ENCODE measurements at regions not wholly inside any gene's neighbourhood (a gene's known extent, or its start where the extent isn't known, plus 50 kb on each side); places are given as distances from the start of the nearest gene placed in this dataset.

- TF ChIP-seq CTCF (IDR thresholded peaks at IDR 0.05; ENCODE audit: extremely low read depth in 1 of 2, insufficient read depth in 1 of 2, low read depth in 1 of 2, low read length in 2 of 2) (no peak), POLR2AphosphoS5 (IDR thresholded peaks at IDR 0.05; ENCODE audit: insufficient read depth, low read depth, low read length) (no peak), POLR2A (IDR thresholded peaks at IDR 0.05; ENCODE audit: low read depth, low read length) (no peak), EZH2 (IDR thresholded peaks at IDR 0.05; ENCODE audit: borderline replicate concordance, low read depth, low read length, severe bottlenecking) (no peak)
Observed at GRCh38 chr3:163776743-163777142, 1301.6 kb downstream of the SI start.

All from endothelial cell of umbilical vein (primary cell).